Epithelial cell of proximal tubule (primary cell): ENCODE measurements at regions not wholly inside any gene's neighbourhood (a gene's known extent, or its start where the extent isn't known, plus 50 kb on each side); places are given as distances from the start of the nearest gene placed in this dataset.

ENCODE experiments used
- DNase-seq: peaks from one replicate; pipeline ENCODE4 v3.0.0-alpha.2; 2011; ENCODE audit warnings: low read depth
- H3K4me3 ChIP-seq: 2 replicates; pipeline ENCODE4 v1.5.1; 2011; ENCODE audit warnings: low read depth, mild to moderate bottlenecking, low read length
- CTCF ChIP-seq: conservative IDR thresholded peaks from 2 replicates; pipeline ENCODE4 v1.5.1; 2012; ENCODE audit warnings: low read depth, mild to moderate bottlenecking, low read length

DNA sequence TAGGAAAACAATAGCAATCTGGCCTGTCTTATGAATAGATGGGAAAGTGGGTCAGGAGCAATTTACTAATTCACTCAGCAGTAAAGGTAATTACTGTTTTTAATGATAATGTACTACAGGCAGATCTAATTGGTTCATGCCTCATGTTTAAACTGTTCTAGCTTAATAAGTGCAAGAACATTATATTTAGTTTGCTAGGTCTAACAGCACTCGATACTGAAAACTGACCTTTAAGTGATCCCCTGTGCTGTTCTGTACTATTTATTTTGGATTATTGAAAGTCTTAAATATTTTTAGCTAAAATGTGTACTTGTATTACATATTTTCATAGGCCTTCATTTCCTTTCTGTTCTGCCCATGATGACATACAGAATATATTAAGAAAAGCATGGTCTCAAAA, 998.0 kb upstream of the GJE1 start:
- H3K4me3 ChIP-seq = no peak overlapping the region
- DNase-seq = no peak
- no peak for TF ChIP-seq CTCF

- no peak for TF ChIP-seq CTCF
- no peak for DNase-seq
- H3K4me3 ChIP-seq = no peak overlapping the region
Observed at GRCh38 chr6:141133836-141134235, 998.9 kb upstream of the GJE1 start.

DNA sequence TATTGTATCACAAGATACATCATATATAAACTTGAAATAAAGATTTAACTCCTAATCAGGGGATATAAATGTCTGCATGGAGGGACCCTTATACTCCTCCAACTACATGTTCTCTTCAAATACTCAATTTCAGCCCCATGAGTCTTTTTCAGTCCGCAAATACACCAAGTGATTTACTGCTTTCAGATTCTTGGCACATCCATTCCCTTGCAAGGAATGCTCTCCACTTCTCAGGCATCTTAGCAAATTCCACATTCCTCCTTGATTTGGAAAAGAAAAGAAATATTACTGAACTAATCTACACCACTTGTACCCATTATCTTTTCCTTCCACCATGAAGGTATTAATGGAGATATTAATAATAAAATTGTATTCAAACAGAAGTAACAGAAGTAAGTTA, 999.4 kb upstream of the GJE1 start:
- no peak for DNase-seq
- H3K4me3 ChIP-seq = no peak overlapping the region
- TF ChIP-seq CTCF = no peak

DNA sequence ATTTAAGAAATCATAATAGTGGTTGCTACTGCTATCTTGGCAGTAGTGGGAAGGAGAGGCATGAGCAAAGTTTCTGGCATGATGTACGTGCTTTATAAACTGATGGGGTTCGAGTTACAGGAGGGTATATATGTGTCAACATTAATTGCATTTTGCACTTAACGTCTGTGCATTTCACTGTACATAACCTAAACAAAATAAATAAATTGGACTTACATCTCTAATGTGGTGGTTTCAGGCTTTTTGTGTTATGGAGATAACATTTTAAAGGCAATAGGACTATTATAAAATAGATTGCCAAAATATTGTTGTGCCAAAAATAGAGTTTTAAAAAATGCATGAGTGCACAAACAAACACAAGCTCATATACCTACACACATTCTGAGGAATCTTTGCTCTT, 1001.1 kb upstream of the GJE1 start:
- no peak for DNase-seq
- no peak overlapping the region for H3K4me3 ChIP-seq
- no peak for TF ChIP-seq CTCF

GRCh38 chr6:141123497-141123896, 1009.2 kb upstream of the GJE1 start:
- no peak for TF ChIP-seq CTCF

DNA sequence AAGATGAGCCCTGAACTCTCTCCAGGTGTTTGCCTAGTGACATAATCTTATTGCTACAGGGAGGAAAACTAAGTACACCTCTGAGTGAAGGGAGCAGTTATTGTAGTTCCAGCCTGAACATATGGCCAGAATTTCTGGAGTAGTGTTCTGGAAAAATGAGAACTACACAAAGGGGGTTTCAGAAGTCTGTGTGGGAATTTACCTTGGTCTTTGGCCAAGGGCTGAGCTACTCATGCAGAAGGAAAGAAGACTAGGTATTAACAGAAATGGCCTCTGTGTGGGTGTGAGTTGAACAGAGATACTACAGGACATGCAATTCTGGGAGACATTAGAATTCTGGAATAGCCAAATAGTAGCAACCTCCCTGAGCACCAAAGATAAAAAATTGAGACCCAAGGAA, 1009.7 kb upstream of the GJE1 start:
- TF ChIP-seq CTCF = no peak
- DNase-seq = peak; percentile 48
- no peak overlapping the region for H3K4me3 ChIP-seq

More at GRCh38 chr6:141123497-141123896, 1009.2 kb upstream of the GJE1 start:
- H3K4me3 ChIP-seq = no peak overlapping the region
- no peak for DNase-seq

DNA sequence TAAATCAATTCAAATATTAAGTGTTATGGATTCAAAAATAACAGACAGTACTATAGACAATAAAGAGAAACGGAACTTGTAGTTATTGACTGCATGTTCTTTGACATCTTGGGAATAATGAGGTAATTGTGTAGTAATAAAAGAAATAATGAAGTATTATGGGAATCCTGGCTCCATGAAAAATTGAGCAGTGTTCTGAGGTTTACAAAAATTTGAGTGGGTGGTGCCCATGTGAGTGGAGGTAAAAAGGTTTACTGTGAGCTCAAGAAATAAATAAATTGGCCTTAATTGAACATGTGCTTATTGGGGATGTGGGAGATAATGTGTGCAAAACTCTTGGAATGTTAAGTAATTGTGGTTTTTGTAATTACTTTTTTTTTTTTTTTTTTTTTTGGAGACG, 1013.7 kb upstream of the GJE1 start:
- no peak for DNase-seq
- no peak overlapping the region for H3K4me3 ChIP-seq
- no peak for TF ChIP-seq CTCF
